ENCODE measurements at regions not wholly inside any gene's neighbourhood (a gene's known extent, or its start where the extent isn't known, plus 50 kb on each side); places are given as distances from the start of the nearest gene placed in this dataset.
"Not testable (repeated sequence)": the region's sequence is repeated elsewhere in the genome, so short reads cannot be mapped to it uniquely, and the experiment has no call there.

DNA sequence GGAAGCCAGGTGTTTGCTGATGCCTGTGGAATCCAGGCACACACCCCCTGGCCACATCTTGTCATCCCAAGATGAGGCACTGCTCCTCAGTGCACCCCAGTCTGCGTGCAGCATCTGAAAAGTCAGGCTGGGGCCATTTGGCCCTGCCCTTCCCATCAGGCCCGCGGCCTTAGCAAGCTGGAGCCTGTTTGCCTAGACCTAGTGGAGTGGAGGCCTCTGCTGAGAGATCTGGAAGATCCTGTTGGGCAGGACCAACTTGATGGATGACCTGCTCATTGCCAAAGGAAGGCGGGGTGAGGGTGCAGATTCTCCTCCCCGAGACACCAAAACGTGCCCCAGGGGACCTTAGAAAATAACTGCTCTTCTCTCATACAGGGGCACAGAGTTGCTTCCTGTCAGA, 220.2 kb downstream of the SHQ1 start:
- no peak for DNase-seq (ENCODE audit: low read depth in 2 of 2, low spot score in 1 of 2)

DNA sequence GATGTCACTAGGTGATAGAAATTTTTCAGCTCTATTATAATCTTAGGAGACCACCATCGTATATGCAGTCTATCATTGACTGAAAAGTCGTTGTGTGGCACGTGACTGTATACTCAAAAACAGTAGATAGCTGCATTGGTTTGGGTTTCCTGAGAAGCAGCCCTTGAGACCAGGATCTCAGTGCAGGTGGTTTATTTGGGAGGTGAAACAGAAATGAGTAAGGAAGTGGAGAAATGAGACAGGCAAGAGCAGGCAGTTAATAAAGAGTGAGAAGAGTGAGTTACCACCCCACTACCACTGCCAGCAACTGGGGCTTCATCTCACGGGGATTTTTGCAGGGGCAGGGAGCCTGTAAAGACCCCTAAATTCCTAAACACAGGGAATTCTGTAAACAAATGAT, 221.0 kb downstream of the SHQ1 start:
- no peak for DNase-seq (ENCODE audit: low read depth in 2 of 2, low spot score in 1 of 2)

GRCh38 chr3:72625602-72626337, 222.5 kb downstream of the SHQ1 start:
- no peak for DNase-seq (ENCODE audit: low read depth in 2 of 2, low spot score in 1 of 2)

GRCh38 chr3:72624656-72625055, 223.6 kb downstream of the SHQ1 start:
- DNase-seq (ENCODE audit: low read depth in 2 of 2, low spot score in 1 of 2) = no peak

- no peak for DNase-seq (ENCODE audit: low read depth in 2 of 2, low spot score in 1 of 2)
Observed at GRCh38 chr3:72618739-72619138, 229.5 kb downstream of the SHQ1 start.

DNA sequence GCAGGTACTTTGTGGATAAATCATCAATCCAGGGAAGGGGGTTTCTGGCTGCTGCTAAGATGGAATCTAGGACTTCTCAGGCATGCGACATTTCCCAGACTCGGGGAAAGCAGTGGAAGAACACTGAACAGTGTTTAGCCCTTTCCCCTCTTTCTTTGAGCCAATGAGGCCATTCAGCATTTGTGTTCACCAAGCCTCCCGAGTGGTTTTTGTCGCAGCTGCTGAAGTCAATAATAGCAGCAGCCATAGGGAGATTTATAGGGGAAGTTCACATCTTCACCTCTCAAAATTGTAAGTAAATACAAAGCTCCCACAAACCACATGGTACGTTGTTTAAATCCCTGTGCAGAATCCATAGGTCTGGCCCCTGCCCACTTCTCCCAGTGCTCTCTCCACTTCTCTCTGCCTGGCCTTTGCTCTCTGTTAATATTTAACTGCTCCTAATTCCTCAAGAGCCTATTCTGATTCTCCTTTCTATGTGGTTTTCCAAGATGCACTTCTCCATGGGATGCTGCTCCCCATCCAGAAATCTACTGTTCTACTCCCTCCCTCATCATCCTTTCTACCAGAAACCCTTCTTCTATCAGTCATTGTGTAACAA, 230.7 kb downstream of the SHQ1 start:
- DNase-seq (ENCODE audit: low read depth in 2 of 2, low spot score in 1 of 2) = no peak

DNA sequence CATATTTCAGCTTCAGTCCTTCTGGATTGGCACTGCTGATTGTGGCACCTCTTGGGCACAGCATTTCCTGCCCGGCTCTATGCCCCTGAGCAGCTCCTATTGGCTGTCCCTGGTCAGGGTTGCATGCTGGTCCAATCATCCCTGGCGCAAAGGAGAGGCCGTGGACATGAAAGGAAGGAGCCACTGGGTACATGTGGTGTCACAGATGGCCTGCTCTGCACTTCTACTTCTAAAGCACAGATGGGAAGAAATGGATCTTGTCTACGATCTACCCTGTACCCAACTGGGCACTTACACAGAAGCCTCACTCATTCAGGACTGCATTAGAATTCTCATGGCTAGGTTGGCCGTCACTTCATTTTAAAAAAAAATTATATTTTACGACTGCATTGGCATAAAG, 232.5 kb downstream of the SHQ1 start:
- no peak for DNase-seq (ENCODE audit: low read depth in 2 of 2, low spot score in 1 of 2)

- no peak for DNase-seq (ENCODE audit: low read depth in 2 of 2, low spot score in 1 of 2)
Observed at GRCh38 chr3:72615182-72615581, 233.1 kb downstream of the SHQ1 start.

GRCh38 chr3:72614394-72615074, 233.7 kb downstream of the SHQ1 start:
- DNase-seq (ENCODE audit: low read depth in 2 of 2, low spot score in 1 of 2) = no peak

DNA sequence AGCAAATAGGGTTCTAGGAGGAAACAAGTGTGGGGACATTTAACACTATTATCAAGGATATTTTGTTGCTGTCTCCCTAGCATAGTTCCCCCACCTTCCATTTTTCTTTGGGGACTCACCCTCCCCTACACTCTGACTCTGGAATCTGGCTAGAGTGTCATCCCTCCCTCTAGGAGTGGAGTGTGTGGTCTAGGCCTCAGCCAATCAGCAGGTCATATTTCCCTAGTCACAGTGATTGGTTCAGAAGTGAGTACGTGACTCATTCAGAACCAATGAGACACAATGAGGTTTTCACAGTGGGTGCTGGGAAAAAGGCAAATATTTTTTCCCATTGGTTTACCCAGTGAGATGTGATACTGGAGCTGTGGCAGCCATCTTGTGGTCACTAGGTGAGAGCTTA, 234.4 kb downstream of the SHQ1 start:
- no peak for DNase-seq (ENCODE audit: low read depth in 2 of 2, low spot score in 1 of 2)

DNA sequence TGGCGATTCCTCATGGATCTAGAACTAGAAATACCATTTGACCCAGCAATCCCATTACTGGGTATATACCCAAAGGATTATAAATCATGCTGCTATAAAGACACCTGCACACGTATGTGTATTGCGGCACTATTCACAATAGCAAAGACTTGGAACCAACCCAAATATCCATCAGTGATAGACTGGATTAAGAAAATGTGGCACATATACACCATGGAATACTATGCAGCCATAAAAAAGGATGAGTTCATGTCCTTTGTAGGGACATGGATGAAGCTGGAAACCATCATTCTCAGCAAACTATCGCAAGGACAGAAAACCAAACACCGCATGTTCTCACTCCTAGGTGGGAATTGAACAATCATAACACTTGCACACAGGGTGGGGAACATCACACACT, 239.1 kb downstream of the SHQ1 start:
- DNase-seq (ENCODE audit: low read depth in 2 of 2, low spot score in 1 of 2) = not testable (repeated sequence)

DNA sequence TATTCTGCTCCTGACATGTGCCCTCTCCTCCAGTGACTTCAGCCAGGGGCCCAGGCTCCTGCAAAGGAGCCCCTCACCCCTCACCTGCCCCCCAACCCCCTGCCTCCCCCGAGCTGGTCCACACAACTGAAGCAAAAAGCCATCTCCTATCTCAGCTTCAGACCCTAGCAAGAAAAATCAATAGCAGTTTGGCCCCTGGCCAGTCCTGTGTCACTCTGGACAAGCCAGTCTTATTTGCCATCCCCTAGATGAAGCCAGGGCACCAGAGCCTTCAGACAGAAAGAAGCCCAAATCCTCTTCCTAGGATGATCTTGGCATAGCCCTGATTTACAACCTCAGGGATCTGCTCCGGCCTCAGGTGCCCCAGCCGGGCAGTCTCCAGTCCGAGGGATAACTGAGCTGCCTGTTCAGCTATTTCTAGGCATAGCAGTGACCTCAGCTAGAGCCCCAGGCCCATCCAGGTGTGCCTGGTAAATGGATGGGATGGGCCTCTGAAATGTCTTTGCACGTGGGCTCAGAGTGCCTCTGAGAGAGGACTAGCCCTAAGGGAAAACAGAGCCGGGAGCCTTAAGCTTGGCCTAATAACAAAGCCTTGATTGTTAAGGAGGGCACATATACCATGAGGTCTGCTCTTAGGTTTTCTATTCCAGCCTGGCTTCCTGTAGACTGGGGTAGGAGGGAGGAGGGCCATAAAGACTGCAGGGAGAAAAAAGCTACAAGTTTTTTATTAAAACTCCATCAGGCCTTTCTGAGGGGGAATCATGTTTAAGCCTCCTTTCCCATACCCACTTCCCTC, 242.0 kb downstream of the SHQ1 start:
- no peak for DNase-seq (ENCODE audit: low read depth in 2 of 2, low spot score in 1 of 2)

DNA sequence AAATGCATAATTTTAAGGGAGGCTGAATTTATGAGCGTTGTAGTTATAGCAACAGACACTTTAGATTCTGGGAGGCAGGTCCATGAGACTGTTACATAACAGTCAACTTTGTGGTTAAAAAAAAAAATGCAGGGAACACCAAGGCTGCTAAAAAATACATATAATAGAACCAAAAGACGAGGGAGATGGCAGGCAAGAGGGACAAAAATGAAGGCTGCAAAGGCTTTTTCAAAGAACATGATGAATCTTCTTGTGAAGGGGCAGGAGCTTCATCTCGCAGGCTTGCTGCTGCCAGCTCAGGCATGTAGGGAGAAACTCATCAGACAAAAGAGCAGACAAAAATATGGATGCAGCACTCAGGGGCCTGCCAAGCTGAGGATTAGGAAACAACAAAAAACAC, 243.9 kb downstream of the SHQ1 start:
- DNase-seq (ENCODE audit: low read depth in 2 of 2, low spot score in 1 of 2) = no peak

GRCh38 chr3:72601983-72602750, 246.1 kb downstream of the SHQ1 start:
- no peak for DNase-seq (ENCODE audit: low read depth in 2 of 2, low spot score in 1 of 2)

DNA sequence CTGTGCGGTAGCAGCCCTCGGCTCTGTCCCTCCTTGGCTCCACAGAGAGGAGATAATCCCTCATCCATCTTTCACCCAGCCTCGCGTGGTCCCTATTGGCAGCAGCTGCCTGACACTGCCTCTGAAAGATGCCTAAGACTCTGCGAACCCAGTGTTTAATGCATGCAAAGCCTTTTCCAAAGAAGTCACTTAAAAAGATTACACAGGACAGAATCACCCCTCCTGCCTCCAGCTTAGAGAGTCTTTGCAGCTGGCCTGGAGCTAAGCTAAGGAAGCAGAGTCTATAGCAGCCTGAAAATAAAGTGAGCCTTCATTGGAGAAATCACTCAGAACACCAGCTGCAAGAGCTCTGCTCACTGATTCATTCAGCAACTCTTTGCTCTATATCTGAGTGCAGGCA, 247.2 kb downstream of the SHQ1 start:
- no peak for DNase-seq (ENCODE audit: low read depth in 2 of 2, low spot score in 1 of 2)

DNA sequence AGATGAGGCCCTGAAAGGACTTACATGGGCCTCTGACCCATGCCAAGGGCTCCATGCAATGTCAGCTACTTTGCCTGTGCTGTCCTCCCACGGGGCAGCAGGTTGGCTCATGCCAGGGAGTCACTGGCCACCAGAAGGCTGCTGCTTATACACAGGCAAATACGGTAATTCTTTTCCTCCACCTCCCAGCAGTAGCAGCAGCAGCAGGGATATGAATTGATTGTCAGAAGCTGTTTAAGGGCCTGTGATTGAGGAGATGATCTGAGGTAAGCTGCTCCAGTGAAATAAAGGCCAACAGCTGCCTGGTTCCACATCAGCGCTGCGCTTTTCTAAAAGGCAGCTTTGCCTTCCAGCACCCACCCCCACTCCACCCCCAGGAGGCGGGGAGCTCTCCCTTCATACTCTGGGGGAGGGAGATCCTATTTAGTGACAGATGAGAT, 250.5 kb downstream of the SHQ1 start:
- no peak for DNase-seq (ENCODE audit: low read depth in 2 of 2, low spot score in 1 of 2)

DNA sequence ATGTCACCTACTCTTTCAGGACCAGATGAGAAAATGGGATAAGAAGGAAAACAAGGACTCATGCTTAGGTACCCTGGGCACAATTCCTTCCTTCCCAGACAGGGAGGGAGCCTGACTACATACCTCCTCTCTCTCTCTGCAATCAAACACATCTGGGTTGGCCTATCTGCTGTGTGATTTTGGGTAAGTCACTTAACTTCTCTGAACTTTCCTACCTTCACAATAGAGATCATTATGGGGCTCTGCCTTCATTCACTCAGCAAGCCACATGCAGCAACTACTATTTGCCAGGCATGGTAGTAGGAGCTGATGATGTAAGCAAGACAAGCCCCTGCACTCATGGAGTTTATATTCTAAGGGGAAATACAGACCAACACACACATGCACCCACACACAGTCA, 251.2 kb downstream of the SHQ1 start:
- DNase-seq (ENCODE audit: low read depth in 2 of 2, low spot score in 1 of 2) = no peak

- no peak for DNase-seq (ENCODE audit: low read depth in 2 of 2, low spot score in 1 of 2)
Observed at GRCh38 chr3:72595927-72596610, 252.2 kb downstream of the SHQ1 start.

DNA sequence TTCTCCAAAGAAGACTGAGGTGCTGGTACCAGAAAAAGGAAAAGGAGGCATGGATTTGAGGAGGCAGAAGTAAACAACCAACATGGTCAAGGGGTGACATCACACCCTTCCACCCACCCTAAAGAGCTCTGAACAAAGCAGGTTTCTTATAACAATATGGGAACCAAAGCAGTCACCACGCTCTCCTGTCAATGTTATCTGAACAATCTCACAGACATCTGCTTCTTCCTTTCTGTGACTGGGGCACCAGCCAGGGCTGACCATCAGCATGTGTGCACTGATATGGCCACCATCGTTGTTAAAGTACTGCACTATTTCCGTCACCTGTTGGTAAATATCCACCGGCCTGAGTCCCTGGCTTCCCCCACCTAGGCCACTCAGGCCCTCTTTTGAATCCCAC, 252.9 kb downstream of the SHQ1 start:
- DNase-seq (ENCODE audit: low read depth in 2 of 2, low spot score in 1 of 2) = no peak

GRCh38 chr3:72594615-72595215, 253.5 kb downstream of the SHQ1 start:
- DNase-seq (ENCODE audit: low read depth in 2 of 2, low spot score in 1 of 2) = no peak

Data from stimulated activated CD8-positive, alpha-beta memory T cell treated with anti-CD3 and anti-CD28 coated beads, Interleukin-4, amount 100 ng/mL, for 1 hour (primary cell).